PC-3 (cell line): ENCODE measurements at regions not wholly inside any gene's neighbourhood (a gene's known extent, or its start where the extent isn't known, plus 50 kb on each side); places are given as distances from the start of the nearest gene placed in this dataset.

Experiments used
- ATAC-seq: fragments of 200-7000 bp; cut with Tn5 transposase; 2 replicates; pipeline ENCODE4 v1.9.1; 2020; ENCODE audit warnings: mild to moderate bottlenecking, moderate library complexity
- BruUV-seq: library from RNA; stranded (reverse); fragments of 400-500 nt; replicated peaks from 2 replicates; lab custom pipeline; 2021; lab: Mats Ljungman, UMichigan
- CTCF ChIA-PET: fragments of 300-600 bp; sonication (Branson Sonifier 250); formaldehyde crosslinking; loops from one replicate; lab custom pipeline; 2022; ENCODE audit warnings: antibody characterized with exemption; lab: Charles Lee
- POLR2A ChIA-PET: fragments of 300-600 bp; sonication (Branson Sonifier 250); formaldehyde crosslinking; loops from one replicate; lab custom pipeline; 2022; ENCODE audit warnings: antibody characterized with exemption; ENCODE audit not compliant: unreplicated experiment; lab: Charles Lee
- DNase-seq: peaks from one replicate; pipeline ENCODE4 v3.0.0-alpha.2; 2015
- H2AFZ ChIP-seq: fragments of 300-600 bp; sonication (generic); 2 replicates; pipeline ENCODE4 v1.6.0; 2016; ENCODE audit warnings: antibody characterized with exemption, low read length
- H3F3A ChIP-seq: fragments of 300-600 bp; sonication (generic); one replicate; pipeline ENCODE4 v1.6.0; 2017; ENCODE audit warnings: antibody characterized with exemption, low read length, control low read depth, mild to moderate bottlenecking; ENCODE audit not compliant: unreplicated experiment
- H3K27ac ChIP-seq: fragments of 300-600 bp; sonication (generic); 2 replicates; pipeline ENCODE4 v1.5.1; 2016; ENCODE audit warnings: mild to moderate bottlenecking, low read length
- H3K27me3 ChIP-seq: fragments of 300-600 bp; sonication (generic); 2 replicates; pipeline ENCODE4 v1.6.1; 2016; ENCODE audit warnings: low read length, mixed read lengths
- H3K36me3 ChIP-seq: fragments of 300-600 bp; sonication (generic); 2 replicates; pipeline ENCODE4 v1.6.1; 2016; ENCODE audit warnings: low read depth, mixed run types, low read length, mixed read lengths
- H3K4me1 ChIP-seq: fragments of 300-600 bp; sonication (generic); 2 replicates; pipeline ENCODE4 v1.5.1; 2016; ENCODE audit warnings: low read length; ENCODE audit not compliant: insufficient read depth
- H3K4me2 ChIP-seq: fragments of 300-600 bp; sonication (generic); 2 replicates; pipeline ENCODE4 v1.6.0; 2016; ENCODE audit warnings: low read length
- H3K4me3 ChIP-seq: fragments of 300-600 bp; sonication (generic); 2 replicates; pipeline ENCODE4 v1.5.1; 2016; ENCODE audit warnings: mild to moderate bottlenecking, low read length, mixed read lengths
- H3K79me2 ChIP-seq: fragments of 300-600 bp; sonication (generic); 2 replicates; pipeline ENCODE4 v1.6.1; 2017; ENCODE audit warnings: low read length, mixed read lengths
- H3K9ac ChIP-seq: fragments of 300-600 bp; sonication (generic); 2 replicates; pipeline ENCODE4 v1.6.0; 2016; ENCODE audit warnings: mild to moderate bottlenecking, low read length
- H3K9me2 ChIP-seq: fragments of 300-600 bp; sonication (generic); replicated peaks from 2 replicates; pipeline ENCODE4 v1.6.1; 2016; ENCODE audit warnings: mixed run types, low read length, mixed read lengths
- H3K9me3 ChIP-seq: fragments of 300-600 bp; sonication (generic); 2 replicates; pipeline ENCODE4 v1.6.1; 2016; ENCODE audit warnings: low read length, mixed read lengths
- H4K20me1 ChIP-seq: fragments of 300-600 bp; sonication (generic); 2 replicates; pipeline ENCODE4 v1.6.1; 2016; ENCODE audit warnings: low read length, mixed read lengths
- EZH2 ChIP-seq: fragments of 300-600 bp; sonication (generic); IDR thresholded peaks from one replicate; pipeline ENCODE4 v1.6.1; 2017; ENCODE audit warnings: antibody characterized with exemption, mild to moderate bottlenecking, low read length; ENCODE audit not compliant: unreplicated experiment
- EZH2phosphoT487 ChIP-seq: fragments of 300-600 bp; sonication (generic); IDR thresholded peaks from 2 replicates; pipeline ENCODE4 v1.6.1; 2018; ENCODE audit warnings: mild to moderate bottlenecking, antibody characterized with exemption, low read length, borderline replicate concordance
- intact Hi-C: fragments of 100-400 bp; cut with micrococcal nuclease; formaldehyde crosslinking; loops from 2 replicates; pipeline ENCODE4 v1.9.0; 2023
- TF ChIP-seq, protein P1 (sequence below): fragments of 300-600 bp; sonication (generic); conservative IDR thresholded peaks from 2 replicates; pipeline ENCODE4 v1.5.1; 2017; ENCODE audit warnings: antibody characterized with exemption, low read depth, mild to moderate bottlenecking, low read length

DNA sequence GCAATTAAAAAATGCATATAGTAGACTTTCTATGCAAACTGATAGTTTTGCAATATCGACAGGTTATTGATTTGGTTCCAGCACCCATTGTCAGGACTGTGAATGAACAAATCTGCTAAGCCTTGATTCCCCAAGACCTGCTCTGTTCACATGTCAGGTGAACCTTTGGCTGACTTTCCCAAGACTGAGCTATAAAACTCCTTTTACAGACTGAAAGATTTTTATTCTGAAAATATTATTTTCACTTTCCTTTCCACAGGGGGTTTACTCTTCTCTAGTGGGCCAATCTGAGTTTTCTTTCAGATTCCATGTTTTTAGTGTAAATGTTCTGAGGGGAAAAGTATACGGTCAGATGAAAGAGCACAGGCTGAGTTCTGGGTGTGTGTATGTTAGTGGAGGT lies 199.2 kb upstream of the BMPER start:
- Histone ChIP-seq H3K9me2 (no peaks in the 10 kb centered on the region), H3K9me3 (0 out of 2 replicates have a peak, but pooled peaks cover 2% of the 10 kb centered on the region), H2AFZ (no peak overlapping the region), H3K27ac (no peak overlapping the region), H3K4me1 (no peaks in the 10 kb centered on the region), H3K79me2 (no peaks in the 10 kb centered on the region), H3K27me3 (no peaks in the 10 kb centered on the region), H3K4me3 (no peak overlapping the region), H3K9ac (no peak overlapping the region), H3K36me3 (no peaks in the 10 kb centered on the region; the same call in 1 of the 2 replicates), H3K4me2 (no peak overlapping the region), H3F3A (no peaks in the 10 kb centered on the region), H4K20me1 (no peaks in the 10 kb centered on the region)
- no TSS peak for BruUV-seq
- intact Hi-C loops, result no loop called here
- ATAC-seq, result no peak
- CTCF ChIA-PET, result interaction anchor here (0.6 kb wide), 1 partner anchor 50 kb away, joined by 3 read pairs; no protein-coding TSS in a partner anchor
- DNase-seq, result no peak
- POLR2A ChIA-PET, result no interaction called here
- no peak for TF ChIP-seq EZH2
- no peak for TF ChIP-seq EZH2phosphoT487
- TF ChIP-seq, protein P1, sequence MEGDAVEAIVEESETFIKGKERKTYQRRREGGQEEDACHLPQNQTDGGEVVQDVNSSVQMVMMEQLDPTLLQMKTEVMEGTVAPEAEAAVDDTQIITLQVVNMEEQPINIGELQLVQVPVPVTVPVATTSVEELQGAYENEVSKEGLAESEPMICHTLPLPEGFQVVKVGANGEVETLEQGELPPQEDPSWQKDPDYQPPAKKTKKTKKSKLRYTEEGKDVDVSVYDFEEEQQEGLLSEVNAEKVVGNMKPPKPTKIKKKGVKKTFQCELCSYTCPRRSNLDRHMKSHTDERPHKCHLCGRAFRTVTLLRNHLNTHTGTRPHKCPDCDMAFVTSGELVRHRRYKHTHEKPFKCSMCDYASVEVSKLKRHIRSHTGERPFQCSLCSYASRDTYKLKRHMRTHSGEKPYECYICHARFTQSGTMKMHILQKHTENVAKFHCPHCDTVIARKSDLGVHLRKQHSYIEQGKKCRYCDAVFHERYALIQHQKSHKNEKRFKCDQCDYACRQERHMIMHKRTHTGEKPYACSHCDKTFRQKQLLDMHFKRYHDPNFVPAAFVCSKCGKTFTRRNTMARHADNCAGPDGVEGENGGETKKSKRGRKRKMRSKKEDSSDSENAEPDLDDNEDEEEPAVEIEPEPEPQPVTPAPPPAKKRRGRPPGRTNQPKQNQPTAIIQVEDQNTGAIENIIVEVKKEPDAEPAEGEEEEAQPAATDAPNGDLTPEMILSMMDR, result no peak

DNA sequence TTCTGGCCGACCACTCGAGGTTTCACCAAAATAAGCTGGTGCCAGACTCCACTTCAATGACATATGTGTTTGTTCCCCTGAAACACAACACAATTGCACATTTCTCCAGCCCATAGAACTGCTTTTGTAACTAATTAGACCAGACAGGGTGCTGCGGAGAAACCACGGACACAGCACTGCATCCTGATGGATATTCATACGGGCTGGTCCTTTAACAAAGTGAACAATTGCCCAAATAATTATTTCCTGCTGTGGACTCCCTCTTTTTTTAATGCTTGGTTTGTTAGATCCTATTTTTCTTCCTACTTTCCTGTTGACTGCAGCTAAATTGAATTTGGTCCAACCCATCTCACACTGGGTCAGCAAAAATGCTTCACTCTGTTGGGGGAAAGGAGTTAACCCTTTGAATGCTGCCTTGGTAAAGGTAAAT lies 198.6 kb upstream of the BMPER start:
- TF ChIP-seq EZH2phosphoT487, result no peak
- no peak for TF ChIP-seq EZH2
- Histone ChIP-seq H3F3A (no peaks in the 10 kb centered on the region), H3K79me2 (no peaks in the 10 kb centered on the region), H3K9me2 (no peaks in the 10 kb centered on the region), H3K36me3 (no peaks in the 10 kb centered on the region), H3K4me1 (no peaks in the 10 kb centered on the region), H3K9me3 (no peaks in the 10 kb centered on the region), H2AFZ (no peak overlapping the region), H3K4me2 (no peak overlapping the region), H3K27me3 (no peaks in the 10 kb centered on the region), H3K27ac (no peak overlapping the region), H3K4me3 (no peak overlapping the region), H4K20me1 (no peaks in the 10 kb centered on the region), H3K9ac (no peak overlapping the region)
- BruUV-seq, result no TSS peak
- CTCF ChIA-PET, result interaction anchor here (0.6 kb wide), 1 partner anchor 49 kb away, joined by 3 read pairs; no protein-coding TSS in a partner anchor
- intact Hi-C loops, result no loop called here
- DNase-seq, result no peak
- ATAC-seq, result no peak
- POLR2A ChIA-PET, result no interaction called here

DNA sequence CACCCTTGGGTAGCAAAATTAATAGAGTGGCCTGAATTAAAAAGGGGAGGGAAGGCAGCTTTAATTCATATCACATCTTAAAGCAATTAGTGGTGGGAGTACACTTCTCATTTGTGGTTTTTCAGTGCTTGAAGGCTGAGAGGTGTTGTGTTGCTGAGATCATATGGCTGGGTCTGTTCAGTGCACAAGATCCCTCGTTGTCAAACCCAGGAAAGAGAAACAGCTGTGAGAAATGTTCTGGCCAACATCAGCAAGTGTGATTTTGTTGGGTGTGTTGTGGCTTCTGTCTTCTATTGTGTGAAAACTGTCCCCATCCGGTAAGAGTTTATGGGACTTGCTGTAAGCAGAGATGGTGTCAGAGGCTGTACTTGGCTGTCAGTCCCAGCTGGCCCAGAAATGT lies 197.9 kb upstream of the BMPER start:
- no peaks in the 10 kb centered on the region for H3K36me3 ChIP-seq
- no peak overlapping the region for H2AFZ ChIP-seq
- no peak for DNase-seq
- H3K4me1 ChIP-seq, result no peaks in the 10 kb centered on the region
- intact Hi-C loops, result no loop called here
- H3K9me2 ChIP-seq, result no peaks in the 10 kb centered on the region
- no peak overlapping the region for H3K4me2 ChIP-seq
- no peaks in the 10 kb centered on the region for H3F3A ChIP-seq
- no peaks in the 10 kb centered on the region for H3K27me3 ChIP-seq
- POLR2A ChIA-PET, result no interaction called here
- H3K79me2 ChIP-seq, result no peaks in the 10 kb centered on the region
- H3K9me3 ChIP-seq, result no peaks in the 10 kb centered on the region
- no peak overlapping the region for H3K9ac ChIP-seq
- BruUV-seq, result no TSS peak
- no peak overlapping the region for H3K4me3 ChIP-seq
- no peak for TF ChIP-seq EZH2
- TF ChIP-seq, protein P1, result no peak
- TF ChIP-seq EZH2phosphoT487, result no peak
- CTCF ChIA-PET, result no interaction called here
- H3K27ac ChIP-seq, result no peak overlapping the region
- H4K20me1 ChIP-seq, result no peaks in the 10 kb centered on the region
- ATAC-seq, result no peak
